ENCODE measurements at regions not wholly inside any gene's neighbourhood (a gene's known extent, or its start where the extent isn't known, plus 50 kb on each side); places are given as distances from the start of the nearest gene placed in this dataset.

GRCh38 chr3:8143186-8143585, 358.4 kb upstream of the LMCD1 start:
- TF ChIP-seq CTCF (IDR thresholded peaks at IDR 0.05) = no peak
- no peak overlapping the region for H3K27ac ChIP-seq
- H3K4me3 ChIP-seq = no peak overlapping the region
- H3K36me3 ChIP-seq = no peaks in the 10 kb centered on the region
- ATAC-seq (no peak), DNase-seq (no peak)
- H3K9me3 ChIP-seq = no peaks in the 10 kb centered on the region
- H3K27me3 ChIP-seq = no peaks in the 10 kb centered on the region
- no peaks in the 10 kb centered on the region for H3K4me1 ChIP-seq
- intact Hi-C loops (cut with DNase I) = no loop called here

GRCh38 chr3:8145661-8146060, 356.0 kb upstream of the LMCD1 start:
- ATAC-seq = no peak
- no peaks in the 10 kb centered on the region for H3K27me3 ChIP-seq

GRCh38 chr3:8147711-8148110, 353.9 kb upstream of the LMCD1 start:
- no peak for TF ChIP-seq CTCF (IDR thresholded peaks at IDR 0.05)
- intact Hi-C loops (cut with DNase I) = no loop called here
- Histone ChIP-seq H3K4me3 (no peak overlapping the region), H3K36me3 (no peaks in the 10 kb centered on the region), H3K9me3 (no peaks in the 10 kb centered on the region), H3K4me1 (no peaks in the 10 kb centered on the region), H3K27ac (no peak overlapping the region), H3K27me3 (no peaks in the 10 kb centered on the region)
- DNase-seq (no peak), ATAC-seq (no peak)

More at GRCh38 chr3:8145661-8146060, 356.0 kb upstream of the LMCD1 start:
- Histone ChIP-seq H3K9me3 (no peaks in the 10 kb centered on the region), H3K36me3 (no peaks in the 10 kb centered on the region), H3K27ac (no peak overlapping the region), H3K4me1 (no peaks in the 10 kb centered on the region), H3K4me3 (no peak overlapping the region)
- no peak for TF ChIP-seq CTCF (IDR thresholded peaks at IDR 0.05)
- DNase-seq = no peak
- intact Hi-C loops (cut with DNase I) = no loop called here

DNA sequence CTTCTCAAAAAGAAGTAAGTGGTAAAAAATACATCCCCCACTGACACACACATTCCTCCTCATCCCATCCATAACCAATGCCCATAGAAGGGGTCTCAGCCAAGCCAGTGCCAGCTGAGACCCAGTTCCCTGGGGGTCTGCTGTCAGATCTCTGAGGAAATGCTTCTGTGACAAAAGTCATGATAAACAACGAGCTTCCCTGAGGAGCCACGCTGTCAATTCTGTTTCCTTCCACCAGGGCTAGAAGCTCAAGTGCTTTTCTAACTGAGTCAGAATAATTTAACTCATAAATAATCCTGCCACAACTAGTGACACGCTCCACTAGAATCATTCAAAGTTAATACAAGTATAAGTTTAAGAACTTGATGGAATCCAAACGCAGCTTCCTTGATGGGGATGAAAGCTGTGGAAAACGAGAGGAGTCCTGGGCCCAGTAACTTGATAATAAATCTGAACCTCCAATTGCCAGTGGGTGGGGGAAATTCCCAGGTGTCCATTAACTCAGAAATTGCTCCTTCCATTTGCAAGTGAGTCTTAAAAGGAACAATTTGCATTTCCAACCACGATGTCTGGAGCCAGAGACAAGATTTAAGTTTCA, 348.7 kb upstream of the LMCD1 start:
- H3K36me3 ChIP-seq = no peaks in the 10 kb centered on the region
- TF ChIP-seq CTCF (IDR thresholded peaks at IDR 0.05) = no peak
- no peaks in the 10 kb centered on the region for H3K27me3 ChIP-seq
- H3K4me3 ChIP-seq = no peak overlapping the region
- ATAC-seq = no peak
- intact Hi-C loops (cut with DNase I) = no loop called here
- no peaks in the 10 kb centered on the region for H3K9me3 ChIP-seq
- no peak overlapping the region for H3K27ac ChIP-seq
- no peak for DNase-seq
- H3K4me1 ChIP-seq = no peaks in the 10 kb centered on the region

- TF ChIP-seq CTCF (IDR thresholded peaks at IDR 0.05) = no peak
- Histone ChIP-seq H3K4me3 (no peak overlapping the region), H3K36me3 (no peaks in the 10 kb centered on the region), H3K27me3 (no peaks in the 10 kb centered on the region), H3K4me1 (no peaks in the 10 kb centered on the region), H3K9me3 (no peaks in the 10 kb centered on the region), H3K27ac (no peak overlapping the region)
- no peak for ATAC-seq
- DNase-seq = no peak
- intact Hi-C loops (cut with DNase I) = no loop called here
Measured at GRCh38 chr3:8153800-8154199, 347.8 kb upstream of the LMCD1 start.

GRCh38 chr3:8154617-8155016, 347.0 kb upstream of the LMCD1 start:
- Histone ChIP-seq H3K4me1 (no peaks in the 10 kb centered on the region), H3K9me3 (no peaks in the 10 kb centered on the region), H3K27ac (no peak overlapping the region), H3K27me3 (no peaks in the 10 kb centered on the region), H3K36me3 (no peaks in the 10 kb centered on the region), H3K4me3 (no peak overlapping the region)
- intact Hi-C loops (cut with DNase I) = no loop called here
- DNase-seq = no peak
- no peak for TF ChIP-seq CTCF (IDR thresholded peaks at IDR 0.05)
- no peak for ATAC-seq

Measured in upper lobe of right lung (tissue), 1 donor.